NCI-H1105 (cell line): ENCODE measurements at regions not wholly inside any gene's neighbourhood (a gene's known extent, or its start where the extent isn't known, plus 50 kb on each side); places are given as distances from the start of the nearest gene placed in this dataset.

Experiments used
- DNase-seq: peaks from one replicate; lab custom pipeline; 2025; lab: John Stamatoyannopoulos, UW

DNA sequence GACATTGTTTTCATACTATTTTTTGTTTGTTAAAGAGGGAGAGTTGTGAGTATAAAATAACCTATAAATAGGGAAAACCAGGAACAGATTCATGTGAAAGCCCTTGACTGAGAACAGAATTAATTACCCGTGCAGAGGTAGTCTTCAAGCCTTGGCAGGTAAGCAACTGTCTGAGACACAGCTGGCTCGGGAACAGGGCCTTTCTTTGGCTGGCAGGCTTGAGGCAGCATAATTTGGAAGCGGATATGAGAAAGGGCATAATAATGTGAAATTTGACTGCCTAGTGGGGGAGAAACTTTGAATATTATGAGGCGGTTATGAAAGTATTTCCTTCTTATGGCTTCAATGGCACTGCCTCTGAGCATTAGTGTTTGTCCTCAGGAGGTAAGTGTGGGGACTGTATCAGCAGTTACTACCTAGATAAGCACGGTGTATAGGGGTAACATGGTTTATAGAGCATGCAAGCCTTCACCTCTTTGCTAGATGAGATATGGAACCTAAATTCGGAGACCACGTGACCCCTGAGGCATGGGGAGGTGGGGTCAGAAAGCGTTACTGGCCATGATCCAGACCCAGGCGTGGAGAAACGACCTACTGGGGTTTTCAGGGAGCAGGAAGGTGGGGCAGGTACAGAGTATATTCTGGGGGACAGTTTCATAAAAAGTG lies 210.2 kb upstream of the GAS1 start:
- peak; percentile 41 for DNase-seq

DNA sequence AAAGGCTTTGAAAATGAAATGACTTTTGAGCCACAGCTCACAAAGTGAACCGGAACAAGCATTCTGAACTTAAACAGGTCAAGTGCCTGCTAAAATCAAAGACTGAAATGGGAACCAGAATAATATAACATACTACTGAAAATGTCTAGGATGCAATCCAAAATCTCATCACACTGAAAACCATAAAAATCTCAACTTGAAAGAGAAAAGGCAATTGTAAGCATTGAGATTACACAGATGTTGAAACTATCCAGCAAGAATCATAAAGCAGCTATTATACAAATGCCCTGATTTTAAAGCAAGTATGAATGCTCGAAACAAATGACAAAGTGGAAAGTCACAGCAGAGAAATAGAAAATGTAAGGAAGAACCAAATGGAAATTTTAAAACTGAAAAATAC lies 211.5 kb upstream of the GAS1 start:
- no peak for DNase-seq

DNA sequence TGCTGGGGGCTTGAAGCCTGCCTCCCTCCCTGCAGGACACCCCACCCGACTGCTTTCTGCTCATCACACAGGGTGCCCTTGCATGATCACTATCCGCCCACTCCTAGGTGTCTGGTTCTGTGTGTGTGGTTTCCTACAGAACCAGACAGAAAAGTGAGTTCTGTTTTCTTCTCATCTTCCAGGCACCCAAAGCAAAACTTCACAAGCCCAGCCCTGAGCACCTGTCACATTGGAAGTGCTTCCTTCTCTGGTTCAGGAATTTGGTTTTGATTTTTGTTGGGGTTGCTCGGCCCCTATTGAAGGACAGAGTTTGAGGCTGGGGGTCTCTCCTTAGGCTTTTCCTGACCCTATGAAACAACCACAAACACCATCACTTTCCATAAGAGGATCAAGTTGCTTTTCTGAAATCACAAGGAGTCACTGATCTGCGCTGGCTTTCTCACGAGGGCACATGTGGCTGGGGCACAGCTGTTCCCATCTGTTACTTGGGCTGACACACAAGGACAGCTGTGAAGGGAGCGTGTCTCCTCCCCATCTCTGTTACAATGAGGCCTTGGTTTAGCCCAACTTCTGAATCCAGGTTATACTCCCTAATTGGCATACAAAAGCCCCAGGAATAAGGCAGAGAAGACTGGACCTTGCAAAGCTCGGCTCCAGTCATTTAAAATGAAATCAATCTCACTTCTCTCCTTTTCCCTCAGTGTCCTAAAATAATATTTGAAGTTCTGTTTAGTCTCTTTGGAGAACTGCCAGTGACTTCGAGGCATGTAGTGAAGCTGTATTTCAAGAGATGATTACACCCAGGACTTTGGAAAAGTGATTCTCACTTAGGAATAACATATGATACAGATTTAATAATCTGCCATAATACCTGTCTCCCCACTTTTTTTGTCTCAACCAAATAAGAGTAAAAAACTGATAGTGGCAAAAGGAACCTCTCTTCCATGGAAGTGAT lies 213.1 kb upstream of the GAS1 start:
- DNase-seq: no peak

DNA sequence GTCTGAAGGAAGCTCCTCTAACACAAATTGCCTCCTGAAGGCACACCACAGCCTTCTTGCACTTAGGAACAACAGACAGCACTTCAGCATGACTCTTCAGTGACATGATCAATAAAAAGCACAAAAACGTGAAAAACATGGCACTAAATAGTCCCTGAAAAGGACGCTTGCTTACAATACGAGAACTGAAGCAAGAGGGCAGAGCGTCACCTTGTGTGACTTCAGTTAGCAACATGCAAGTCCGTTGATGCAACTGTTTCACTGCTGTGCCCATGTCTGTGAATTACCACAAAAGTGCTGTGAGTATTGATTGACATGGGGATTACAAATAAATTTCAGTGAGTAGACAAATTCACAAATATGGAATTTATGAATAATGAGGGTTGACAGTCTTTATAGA lies 219.9 kb upstream of the GAS1 start:
- DNase-seq: no peak

DNA sequence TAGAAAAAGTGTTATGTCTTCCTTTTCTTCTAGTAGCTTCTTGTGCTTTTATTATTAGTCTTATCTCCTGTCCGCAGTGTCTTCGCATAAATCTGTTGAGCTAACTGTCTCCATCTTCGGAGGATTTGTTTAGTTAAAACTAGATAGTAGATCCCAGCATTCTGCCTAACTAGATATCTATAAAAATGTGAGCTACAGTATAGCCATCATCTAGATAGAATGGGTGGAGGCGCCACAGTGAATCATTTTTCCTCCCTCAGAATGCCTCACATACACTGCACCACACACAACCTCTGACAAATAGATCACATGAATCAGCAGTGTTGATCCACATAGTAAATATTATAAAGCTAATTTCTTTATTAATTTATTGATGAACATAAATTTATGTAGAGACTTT lies 220.3 kb upstream of the GAS1 start:
- no peak for DNase-seq

DNA sequence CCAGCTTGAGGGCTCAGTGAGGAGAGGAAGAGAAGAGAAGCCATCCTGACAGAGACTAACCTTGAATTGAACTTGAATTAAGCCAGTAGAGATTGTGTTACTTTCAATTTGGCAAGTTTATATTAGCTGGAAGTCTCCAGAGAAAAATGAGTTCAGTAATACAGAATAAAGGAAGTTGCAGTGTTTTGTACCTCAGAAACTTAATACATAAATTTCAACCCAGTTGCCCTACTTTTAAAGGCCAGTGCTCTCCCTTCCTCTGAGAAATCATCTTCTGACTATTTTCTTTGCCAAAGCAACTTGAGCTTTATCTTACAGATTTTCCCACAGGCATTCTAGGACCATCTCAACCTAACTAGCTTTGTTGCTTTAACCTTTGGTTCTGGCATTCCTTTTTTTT lies 231.0 kb upstream of the GAS1 start:
- DNase-seq: no peak

DNA sequence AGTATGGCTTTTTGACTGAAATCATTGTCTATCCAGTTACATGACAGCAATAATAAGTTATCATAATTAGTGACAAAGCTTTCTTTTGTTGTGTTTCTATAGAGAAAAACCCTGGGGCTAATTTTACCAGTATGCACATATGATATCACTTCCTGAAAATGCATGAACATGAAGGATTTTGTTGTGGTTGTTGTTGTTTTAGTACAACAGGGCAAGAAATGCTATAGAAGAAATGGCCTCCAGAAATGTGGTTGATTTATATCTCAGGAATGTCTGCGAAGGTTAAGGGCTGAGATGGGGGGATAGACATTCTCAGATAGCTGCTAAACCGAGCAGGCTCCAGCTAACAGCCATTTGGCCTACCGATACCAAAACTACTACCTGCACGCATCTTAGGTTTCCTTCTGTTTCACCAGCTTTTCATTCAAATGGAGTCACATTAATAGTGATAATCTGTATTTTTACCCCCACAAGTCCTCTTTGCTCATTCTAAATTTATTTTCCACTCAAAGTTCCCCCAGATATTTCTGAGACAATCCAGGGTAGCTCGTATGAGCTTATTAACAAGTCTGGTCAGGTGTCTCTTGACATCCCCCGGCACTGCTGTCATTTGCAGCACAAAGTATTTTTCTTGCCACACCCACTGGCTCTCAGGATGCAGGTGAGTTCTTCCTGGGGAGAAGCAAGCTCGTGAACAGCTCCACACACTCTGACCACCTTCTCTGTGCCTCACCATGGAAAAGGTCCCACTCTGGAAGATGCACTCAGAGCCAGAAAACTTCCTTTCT lies 232.4 kb upstream of the GAS1 start:
- no peak for DNase-seq

DNA sequence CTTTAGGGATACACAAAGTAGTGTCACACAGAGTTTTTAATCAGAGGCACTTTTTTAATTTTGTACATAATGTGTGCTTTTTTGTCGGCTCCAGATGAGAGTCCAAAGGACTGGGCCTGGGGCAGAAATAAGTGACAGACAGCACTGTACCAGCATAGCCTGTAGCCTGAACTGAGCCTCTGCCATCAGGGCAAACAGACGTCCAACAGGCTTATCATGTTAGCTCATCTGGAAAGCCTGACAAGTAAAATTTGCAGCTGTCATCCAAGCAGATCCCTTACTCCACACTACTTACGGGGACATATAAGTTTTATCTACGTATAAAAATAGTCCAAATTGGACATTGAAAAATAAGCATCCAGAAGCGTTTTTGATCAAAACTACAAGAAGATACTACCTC lies 233.1 kb upstream of the GAS1 start:
- DNase-seq: no peak

DNA sequence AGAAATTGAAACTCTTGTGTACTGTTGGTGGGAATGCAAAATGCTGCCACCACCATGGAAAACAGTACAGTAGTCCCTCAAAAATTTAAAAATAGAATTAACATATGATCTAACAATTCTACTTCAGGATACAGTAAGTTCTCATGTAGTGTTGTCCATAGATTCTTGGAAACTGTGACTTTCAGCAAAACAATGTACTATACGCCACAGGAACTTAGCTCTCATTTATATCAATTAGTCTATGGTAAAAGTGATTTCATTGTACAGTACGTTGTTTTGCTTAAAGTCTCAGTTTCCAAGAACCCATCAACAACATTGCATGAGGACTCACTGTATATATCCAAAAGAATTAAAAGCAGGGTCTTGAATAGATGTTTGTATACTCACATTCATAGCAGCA lies 233.5 kb upstream of the GAS1 start:
- DNase-seq: no peak

DNA sequence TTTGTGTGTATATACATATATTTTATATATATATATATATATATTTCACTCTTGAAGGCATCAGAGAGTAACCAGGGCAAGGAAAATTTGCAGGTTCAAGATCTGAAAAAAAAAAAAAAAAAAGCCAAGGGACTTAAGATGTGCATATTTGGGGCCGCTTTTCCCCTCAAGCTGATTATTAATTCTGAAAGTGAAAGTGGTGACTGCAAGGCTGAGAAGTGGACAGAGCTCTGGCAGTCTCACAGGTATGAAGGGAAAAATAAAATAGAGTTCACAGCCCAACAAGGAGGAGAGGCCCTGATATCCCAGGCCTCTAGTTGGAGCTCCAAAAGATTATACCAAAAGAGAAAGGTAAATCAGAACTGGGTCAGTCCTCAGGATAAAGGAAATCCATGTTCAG lies 234.4 kb upstream of the GAS1 start:
- no peak for DNase-seq

DNA sequence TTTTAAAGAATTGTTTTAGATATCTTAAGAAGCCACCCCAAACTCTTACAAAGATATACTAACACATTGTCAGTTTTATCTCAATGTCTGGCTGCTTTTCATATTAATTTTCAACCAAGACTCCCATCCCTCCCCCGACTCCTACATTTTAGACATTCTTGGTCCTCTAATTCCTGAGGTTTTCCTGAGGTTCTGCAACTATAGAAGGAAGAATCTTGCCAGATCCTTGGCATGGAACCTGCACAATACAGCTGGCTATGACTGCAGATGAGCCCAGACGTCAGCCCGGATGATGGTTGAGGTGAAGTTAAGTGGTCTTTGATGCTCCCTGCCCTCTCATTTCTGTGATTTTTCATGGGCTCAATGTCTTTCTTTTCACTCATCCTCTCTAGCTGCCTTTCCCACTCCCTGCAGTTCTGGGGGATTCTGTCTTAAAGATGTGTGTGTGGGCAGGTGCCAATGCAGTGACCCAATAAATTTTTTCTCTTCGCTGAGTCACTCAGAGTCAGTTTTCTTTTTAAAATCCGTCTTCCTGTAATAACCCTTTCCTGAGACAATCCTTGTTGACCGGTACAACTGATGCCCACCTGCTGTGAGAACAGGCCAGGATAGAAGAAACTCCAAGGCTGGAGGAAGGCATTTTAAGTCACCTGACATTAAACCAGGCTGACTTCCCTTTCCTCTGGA lies 237.8 kb upstream of the GAS1 start:
- no peak for DNase-seq

DNA sequence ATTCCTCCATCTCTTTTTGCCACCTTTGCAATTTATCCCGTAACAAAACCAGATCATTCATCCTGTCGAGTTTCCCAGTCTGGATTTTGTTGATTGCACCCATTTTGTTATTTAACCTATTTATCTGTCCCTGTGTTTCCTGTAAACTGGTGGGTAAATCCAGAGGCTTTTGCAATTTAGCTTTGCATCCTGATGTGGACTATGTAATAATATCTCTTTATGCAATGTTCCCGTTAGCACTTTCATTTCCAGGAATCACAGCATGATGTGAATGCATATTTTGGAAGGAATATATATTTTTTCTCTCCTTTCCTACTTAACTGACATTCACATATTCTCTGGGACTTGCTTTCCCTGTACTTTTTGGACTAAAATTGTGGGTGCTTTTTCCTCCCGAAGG lies 240.3 kb upstream of the GAS1 start:
- no peak for DNase-seq

DNA sequence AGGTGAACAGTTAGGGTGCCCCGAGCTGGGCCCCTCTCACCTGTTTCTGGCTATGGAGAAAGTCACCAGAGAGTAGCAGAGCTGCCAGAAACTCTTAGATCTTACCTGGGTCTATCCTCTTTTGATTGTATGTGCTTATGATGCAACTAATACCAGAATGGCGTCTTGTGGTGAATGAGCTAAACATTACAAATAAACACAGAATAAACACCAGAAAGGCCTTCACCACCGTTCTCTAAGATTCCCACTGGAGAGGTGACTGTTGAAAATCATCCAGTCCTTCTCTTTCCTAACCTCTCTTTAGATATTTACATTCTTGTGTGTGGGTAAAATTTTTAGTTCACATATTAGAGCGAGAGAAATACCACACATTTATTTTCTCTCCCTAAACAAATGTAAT lies 241.7 kb upstream of the GAS1 start:
- no peak for DNase-seq

DNA sequence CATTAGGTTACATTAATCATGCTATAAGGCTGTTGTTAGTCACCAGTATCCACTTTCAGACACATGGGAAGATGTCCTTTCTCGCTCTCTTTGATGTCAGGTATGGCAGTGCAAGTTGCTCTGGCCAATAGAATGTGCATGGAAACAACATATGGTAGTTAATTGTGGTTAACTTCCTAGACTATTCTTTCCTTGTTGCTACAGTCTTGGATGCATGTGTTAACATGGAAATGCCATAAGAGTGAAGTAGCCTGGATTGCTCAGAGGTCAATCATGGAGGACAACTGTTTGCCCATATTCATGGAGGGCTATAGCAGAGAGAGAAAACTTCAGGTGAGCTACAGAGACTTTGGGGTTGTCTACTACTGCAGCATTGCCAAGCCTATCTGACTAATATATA lies 245.8 kb upstream of the GAS1 start:
- DNase-seq: no peak

DNA sequence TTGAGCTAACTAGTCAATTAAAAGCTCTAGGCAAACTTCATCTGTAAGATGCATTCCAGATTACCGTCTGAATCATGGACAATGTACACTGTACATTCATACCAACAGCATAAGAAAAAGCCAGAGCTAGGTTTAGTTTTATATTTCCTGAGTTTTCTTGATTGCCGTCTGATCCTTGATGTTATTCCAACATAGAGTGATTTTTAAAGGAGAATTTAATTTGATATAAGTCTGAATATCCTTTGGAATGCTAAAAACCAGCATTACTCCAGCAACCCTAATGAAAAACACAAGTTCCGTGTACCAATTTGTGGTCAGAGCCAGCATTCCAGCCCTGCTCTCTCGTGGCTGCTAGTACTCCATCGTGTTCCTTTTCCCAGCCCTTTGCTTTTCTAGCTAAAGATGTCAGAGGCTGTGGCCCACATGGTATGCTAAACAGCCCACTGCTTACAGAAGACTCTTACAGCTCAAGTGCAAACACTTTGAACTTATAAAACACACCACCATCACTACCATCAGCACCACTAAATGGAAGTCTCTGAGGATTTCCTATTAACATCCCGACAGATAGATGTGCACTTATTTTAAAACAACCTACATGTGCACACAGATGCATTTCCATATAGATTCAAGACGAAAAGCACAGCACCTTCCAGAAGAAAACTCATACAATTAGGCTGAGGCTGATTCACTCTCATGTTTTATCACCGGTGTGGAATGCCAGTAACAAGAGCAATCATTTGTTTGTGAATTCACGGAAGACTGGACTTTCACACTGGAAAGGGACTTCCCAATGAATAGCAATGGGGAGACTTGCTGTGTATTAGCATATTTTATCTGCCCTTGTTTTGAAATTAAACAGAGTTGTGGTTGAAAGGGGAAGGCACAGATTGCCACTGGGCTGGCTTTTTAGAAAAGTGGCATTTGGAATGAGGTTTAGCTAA lies 246.9 kb upstream of the GAS1 start:
- DNase-seq: no peak

DNA sequence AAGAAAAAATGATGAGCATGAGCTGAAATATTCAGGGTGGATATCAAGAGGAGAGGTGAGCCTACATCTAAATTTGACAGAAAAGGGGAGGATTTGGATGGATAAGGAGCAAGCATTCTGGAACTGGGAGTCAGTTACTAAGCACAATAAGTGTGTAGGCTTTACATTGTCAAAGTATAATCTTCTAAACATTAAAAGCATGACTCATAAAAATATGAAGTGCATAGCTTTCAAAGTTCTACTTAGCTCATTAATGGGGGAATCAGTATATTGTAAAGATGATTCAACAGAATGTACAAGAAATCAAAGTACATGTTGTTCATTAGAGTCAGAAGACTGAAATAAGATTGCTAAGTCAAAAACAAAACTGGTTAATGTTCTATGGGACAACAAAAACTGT lies 248.0 kb upstream of the GAS1 start:
- no peak for DNase-seq

DNA sequence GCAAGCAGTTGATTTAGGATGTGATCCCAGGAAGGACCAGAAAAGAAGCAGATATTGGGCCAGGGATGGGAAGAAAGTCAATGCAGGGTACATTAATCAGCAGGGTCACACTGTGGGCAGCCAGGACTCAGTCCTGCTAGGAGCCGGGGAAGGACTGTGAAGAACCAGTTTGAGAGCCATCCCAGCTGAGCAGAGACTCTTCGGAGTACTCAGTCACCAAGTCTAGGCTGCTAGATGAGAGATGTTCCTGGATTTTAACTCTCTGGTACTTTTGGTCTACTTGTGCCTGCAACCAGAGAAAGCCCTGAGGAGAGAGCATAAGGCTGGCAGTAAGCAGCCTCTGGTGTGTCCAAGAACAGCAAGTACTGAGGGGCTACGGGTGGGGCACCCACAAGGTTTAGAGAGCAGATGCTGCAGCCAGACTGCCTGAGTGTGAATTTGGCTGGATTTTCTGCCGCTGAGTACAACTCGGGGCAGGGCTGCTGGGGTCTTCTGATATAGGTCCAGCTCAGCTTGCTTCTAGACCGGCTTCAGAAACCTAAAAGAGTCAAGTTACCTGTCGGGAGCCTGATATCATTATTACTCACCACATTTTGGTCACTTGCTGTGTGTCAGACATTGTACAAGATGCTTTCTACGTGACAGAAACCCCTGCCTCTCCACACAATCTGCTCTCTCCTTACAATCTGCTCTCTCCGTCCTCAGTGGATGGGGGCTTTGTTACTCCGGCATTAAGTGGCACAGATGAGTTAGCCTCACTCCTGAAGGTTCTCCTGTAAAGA lies 250.2 kb upstream of the GAS1 start:
- no peak for DNase-seq

DNA sequence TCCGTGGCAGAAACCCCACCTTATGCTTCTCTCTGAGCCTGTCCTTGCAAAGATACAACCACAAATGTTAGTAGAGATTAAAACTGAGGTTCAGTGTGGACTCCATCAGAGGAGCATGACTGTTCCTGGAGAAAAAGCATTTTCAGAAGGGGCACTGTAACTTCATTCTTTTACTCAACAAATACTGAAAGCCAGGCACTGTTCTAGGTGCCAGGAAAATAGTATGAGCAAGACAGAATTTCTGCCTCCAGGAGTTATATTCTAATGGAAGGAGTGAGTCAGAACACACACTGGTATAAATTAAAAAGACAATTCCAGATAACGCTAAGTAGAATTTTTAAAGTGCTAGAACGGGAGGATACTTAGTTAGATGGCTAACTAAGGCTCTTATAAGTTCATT lies 251.4 kb upstream of the GAS1 start:
- DNase-seq: no peak

DNA sequence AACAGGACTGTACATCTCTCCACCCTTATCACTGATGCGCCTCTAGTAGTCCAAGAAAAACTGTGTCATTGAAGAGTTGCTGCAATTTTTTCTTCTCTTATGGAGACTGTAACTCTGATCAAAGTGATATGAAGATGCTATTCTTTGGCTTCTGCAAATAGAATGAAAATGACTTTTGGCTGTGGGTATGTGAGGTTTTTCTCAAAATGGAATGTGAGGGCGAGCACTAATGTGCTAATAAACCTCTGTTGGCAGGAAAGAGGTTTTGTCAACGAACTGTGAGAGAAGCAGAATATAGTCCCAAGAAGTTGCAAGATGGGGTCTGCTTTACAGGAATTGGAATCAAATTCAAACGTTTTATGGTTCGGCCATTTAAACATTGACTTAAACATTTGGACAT lies 252.0 kb upstream of the GAS1 start:
- no peak for DNase-seq

DNA sequence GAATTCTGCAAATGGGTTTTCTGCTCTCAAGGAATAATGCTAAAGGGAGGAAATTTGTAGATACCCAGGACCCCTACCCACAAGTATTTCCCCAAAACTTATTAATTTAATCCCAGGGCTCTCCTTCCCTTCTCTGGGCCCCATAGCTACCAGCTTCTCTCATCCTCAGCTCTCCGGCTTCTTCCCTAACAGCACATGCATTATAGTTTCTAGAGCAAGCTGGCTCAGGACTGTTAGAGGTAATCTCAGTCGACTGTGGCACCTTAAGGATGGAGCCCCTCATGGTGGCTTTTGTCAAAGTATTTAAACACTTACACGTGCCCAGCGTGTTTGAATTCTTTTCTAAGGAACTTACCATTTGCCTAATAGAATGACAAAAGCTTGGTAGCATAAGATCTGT lies 252.5 kb upstream of the GAS1 start:
- DNase-seq: no peak
